HG02852 (cell line): ENCODE measurements at regions not wholly inside any gene's neighbourhood (a gene's known extent, or its start where the extent isn't known, plus 50 kb on each side); places are given as distances from the start of the nearest gene placed in this dataset.
"Not testable (repeated sequence)": the region's sequence is repeated elsewhere in the genome, so short reads cannot be mapped to it uniquely, and the experiment has no call there.

Experiments
- ATAC-seq: cut with Tn5 transposase; IDR thresholded peaks from one replicate; pipeline ENCODE4 v1.9.1; 2021; ENCODE audit warnings: mild to moderate bottlenecking, moderate library complexity; ENCODE audit not compliant: unreplicated experiment

DNA sequence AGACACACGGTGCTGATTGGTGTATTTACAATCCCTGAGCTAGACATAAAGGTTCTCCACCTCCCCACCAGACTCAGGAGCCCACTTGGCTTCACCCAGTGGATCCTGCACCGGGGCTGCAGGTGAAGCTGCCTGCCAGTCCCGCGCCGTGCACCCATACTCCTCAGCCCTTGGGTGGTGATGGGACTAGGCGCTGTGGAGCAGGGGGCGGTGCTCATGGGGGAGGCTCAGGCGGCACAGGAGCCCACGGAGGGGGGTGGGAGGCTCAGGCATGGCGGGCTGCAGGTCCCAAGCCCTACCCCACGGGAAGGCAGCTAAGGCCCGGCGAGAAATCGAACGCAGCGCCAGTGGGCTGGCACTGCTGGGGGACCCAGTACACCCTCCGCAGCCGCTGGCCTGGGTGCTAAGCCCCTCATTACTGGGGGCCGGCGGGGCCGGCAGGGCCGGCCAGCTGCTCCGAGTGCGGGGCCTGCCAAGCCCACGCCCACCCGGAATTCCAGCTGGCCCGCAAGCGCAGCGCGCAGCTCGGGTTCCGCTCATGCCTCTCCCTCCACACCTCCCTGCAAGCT is 1447.2 kb downstream of the RAPGEF2 start:
- ATAC-seq, result not testable (repeated sequence)

- no peak for ATAC-seq
These were observed 1459.8 kb downstream of the RAPGEF2 start for GRCh38 chr4:160562661-160563060.

GRCh38 chr4:160563552-160564282 is 1460.8 kb downstream of the RAPGEF2 start:
- no peak for ATAC-seq

DNA sequence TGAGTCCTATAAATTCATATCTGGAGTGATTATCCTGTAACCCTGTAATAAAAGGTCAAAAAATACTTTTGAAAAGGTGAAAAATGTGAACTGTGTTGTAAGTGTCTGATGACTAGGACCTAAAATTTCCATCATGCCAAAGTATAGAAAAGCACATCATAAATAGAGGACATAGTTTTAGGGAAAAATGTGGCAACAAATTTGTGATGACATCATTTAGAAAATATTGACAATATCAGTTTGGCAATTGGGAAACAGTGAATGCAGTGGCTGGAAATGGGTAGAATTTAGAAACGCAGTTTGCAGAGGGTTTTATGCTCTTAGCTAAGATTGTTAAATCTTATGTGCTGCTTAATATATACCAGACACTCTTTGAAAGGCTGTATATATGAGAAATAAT is 1464.8 kb downstream of the RAPGEF2 start:
- no peak for ATAC-seq

- no peak for ATAC-seq
These were observed 1467.4 kb downstream of the RAPGEF2 start for GRCh38 chr4:160570271-160570670.

- not testable (repeated sequence) for ATAC-seq
These were observed 1471.4 kb downstream of the RAPGEF2 start for GRCh38 chr4:160574272-160574671.

DNA sequence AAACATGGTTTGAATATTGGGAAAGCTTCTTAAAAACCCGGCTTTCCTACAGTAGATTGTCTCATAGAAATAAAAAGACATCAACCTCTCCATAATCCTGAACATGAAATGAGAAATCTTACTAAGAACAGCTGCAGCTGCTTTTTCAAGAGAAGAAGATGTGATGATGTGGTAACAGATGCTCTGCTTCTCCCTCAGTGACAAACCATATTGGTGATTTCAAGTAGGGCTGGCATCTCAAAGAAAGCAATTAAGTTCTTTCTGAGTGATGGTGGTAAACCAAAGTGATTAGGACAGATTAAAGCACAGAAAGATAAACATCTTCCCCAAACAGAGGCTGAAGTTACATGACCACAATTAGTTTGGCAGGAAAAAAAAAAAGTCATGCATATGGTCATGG is 1477.7 kb downstream of the RAPGEF2 start:
- no peak for ATAC-seq

DNA sequence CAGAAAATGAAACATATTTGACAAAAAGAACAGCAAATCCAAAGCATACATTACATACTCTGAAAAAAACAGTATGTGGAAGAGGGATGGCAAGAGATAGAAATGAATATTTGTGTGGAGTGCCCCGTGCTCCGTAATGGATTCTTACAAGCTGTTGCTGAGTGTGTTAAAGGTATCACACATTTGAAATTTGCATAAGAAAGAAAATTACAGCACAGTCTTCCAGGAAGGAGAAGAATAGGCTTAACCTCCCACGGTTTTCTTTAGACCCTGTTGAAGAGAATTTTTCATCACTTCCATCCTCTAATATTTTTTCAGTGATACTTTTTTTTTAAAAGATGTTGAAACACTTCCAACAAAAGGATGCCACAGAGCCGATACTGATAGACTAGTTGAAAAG is 1489.4 kb downstream of the RAPGEF2 start:
- no peak for ATAC-seq

- no peak for ATAC-seq
These were observed 1492.8 kb downstream of the RAPGEF2 start for GRCh38 chr4:160595646-160596045.

DNA sequence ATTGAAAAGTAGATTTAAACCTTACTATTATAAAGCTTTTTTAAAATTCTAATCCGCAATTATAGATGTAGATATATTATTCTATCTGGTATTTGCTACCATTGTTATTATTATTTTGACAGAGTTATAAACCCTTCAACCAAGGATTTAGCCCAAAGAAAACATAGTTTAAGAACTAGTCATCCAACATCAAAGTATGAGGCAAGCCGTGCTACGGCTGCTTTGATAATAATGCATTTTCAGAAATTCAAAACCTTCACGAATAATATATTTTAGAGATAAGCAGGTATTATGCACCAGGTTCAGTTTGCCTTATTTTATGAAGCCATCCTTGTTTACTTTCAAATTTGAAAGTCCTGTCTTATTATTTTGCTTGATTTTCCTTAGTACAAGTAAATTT is 1501.7 kb downstream of the RAPGEF2 start:
- ATAC-seq, result no peak

DNA sequence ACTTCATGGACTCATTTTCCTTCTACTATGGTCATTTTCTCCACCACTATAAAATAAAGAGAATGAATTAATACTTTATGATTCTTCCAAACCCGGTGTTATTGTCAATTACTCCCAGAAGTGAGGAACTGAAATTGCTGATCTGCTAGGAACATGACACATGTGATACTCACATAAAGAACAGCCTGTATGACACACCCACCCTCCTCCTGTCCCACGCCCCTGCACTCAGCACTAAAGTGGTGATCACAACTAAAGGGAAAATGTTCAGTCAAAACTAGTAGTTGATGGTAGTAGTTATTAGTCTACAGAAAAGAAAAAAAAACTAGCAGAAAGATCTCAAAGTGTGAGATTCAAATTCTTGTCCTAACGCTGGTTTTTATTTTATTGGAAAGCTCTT is 1508.3 kb downstream of the RAPGEF2 start:
- no peak for ATAC-seq

GRCh38 chr4:160631044-160631443 is 1528.2 kb downstream of the RAPGEF2 start:
- no peak for ATAC-seq

- ATAC-seq, result no peak
These were observed 1511.0 kb downstream of the FSTL5 start for GRCh38 chr4:160652790-160653189.

GRCh38 chr4:160675550-160675949 is 1488.2 kb downstream of the FSTL5 start:
- ATAC-seq, result no peak

- no peak for ATAC-seq
These were observed 1478.1 kb downstream of the FSTL5 start for GRCh38 chr4:160685729-160686128.

GRCh38 chr4:160701671-160702070 is 1462.1 kb downstream of the FSTL5 start:
- ATAC-seq, result no peak

DNA sequence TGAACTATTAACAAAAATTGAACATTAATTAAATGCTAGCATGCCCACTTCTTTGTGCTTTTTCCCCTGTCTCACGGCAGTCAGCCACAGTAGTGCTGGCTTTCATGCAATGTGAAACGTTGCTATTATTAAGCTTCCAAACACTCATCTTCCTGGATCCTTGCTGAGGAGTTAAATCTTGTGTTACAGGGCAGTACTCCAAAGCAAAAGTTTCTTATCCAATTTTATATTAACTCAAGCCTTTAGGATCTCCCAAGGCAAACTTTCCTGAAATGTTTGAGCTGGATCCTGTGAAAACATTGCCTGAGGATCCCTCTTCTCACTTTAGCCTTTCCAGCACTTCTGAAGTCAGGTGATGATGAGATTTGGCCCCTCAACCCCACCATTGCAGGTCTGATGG is 1454.8 kb downstream of the FSTL5 start:
- ATAC-seq, result no peak

- ATAC-seq, result no peak
These were observed 1454.3 kb downstream of the FSTL5 start for GRCh38 chr4:160709546-160709945.

- ATAC-seq, result no peak
These were observed 1447.2 kb downstream of the FSTL5 start for GRCh38 chr4:160716551-160716950.

DNA sequence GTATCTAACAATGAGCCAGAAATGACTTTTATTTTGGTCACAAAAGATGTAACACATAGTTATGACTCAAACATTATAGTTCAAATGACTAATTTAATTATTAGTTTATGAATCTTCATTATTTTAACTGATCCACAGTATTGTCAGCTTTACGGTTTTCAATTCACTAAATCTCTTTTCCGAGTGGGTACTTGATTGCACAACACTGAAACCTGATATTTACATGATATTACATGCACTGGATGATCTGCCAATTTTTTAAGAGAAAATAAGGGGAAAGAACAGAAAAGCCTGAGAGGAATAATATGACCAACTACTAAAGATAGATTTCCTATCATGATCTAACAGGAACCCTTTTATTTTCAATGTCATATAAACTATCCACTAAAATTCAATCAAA is 1446.0 kb downstream of the FSTL5 start:
- ATAC-seq, result no peak

DNA sequence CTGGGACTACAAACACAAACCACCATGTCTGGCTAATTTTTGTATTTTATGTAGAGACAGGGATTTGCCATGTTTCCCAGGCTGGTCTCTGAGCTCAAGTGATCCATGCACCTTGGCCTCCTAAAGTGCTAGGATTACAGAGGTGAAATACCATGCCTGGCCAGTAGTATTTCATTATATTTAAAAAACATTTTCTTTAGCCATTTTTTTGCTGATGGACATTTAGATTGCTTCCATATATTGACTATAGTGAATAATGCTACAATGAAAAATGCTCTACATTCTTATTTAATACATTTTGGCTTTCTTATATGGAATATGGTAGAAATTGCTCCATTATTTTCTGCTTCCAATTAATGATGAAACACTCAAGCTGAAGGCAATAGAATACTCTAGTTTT is 1439.7 kb downstream of the FSTL5 start:
- ATAC-seq, result no peak

DNA sequence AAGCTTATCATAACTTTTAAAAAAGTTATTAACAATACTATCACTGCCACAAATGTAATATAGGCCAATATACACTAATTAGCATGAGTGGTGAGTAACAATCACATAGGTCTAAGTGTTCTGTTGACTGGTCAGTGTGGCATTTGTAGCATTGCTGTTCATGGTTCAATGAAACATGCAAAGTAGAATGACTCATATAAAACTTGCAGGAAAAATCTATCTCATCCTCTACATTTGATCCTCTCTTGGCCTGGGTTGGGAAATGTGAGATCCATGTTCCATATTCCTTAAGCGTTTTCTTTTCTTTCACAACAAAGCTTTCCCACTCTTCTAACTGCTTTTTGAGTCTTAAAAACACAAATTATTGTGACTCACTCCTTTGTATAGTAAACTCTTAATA is 1418.7 kb downstream of the FSTL5 start:
- no peak for ATAC-seq

DNA sequence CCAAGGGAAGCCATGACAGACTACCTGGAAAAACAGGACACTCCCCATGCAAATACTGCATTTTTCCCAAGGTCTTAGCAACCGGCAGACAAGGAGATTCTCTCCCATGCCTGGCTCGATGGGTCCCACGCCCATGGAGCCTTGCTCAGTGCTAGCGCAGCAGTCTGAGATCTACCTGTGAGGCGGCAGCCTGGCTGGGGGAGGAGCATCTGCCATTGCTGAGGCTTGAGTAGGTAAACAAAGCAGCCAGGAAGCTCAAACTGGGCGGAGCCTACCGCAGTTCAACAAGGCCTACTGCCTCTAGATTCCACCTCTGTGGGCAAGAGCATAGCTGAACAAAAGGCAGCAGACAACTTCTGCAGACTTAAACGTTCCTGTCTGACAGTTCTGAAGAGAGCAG is 1417.2 kb downstream of the FSTL5 start:
- ATAC-seq, result not testable (repeated sequence)
